ENCODE measurements at regions not wholly inside any gene's neighbourhood (a gene's known extent, or its start where the extent isn't known, plus 50 kb on each side); places are given as distances from the start of the nearest gene placed in this dataset.
"Not testable (repeated sequence)": the region's sequence is repeated elsewhere in the genome, so short reads cannot be mapped to it uniquely, and the experiment has no call there.

DNA sequence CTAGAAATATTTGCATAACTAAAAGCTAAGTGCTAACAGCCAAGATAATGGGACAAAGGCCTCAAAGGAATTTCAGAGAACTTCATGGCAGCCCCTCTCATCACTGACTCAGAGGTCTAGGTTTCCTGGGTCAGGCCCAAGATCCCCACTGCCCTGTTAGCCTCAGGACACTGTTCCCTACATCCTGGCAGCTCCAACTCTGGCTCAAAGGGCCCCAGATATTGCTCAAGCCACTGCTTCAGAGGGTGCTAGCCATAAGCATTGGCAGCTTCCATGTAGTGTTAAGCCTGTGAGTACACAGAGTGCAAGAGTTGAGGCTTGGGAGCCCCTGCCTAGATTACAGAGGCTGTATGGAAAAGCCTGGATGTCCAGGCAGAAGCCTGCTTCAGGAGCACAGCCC lies 998.1 kb downstream of the TLE1 start:
- Histone ChIP-seq H3K27me3 (no peaks in the 10 kb centered on the region), H3K4me1 (no peaks in the 10 kb centered on the region), H4K20me1 (no peaks in the 10 kb centered on the region), H3K27ac (no peak overlapping the region), H3K36me3 (no peaks in the 10 kb centered on the region), H3K4me2 (no peak overlapping the region), H3K4me3 (no peak overlapping the region), H3K9ac (no peak overlapping the region), H3K9me3 (replicated peaks in 1 of 11) (peaks cover 0 to 10% (median 0%) of the 10 kb centered on the region in 11 experiments; a peak in 3 of 22 replicates)
- TF ChIP-seq Cebpa-rat (IDR thresholded peaks at IDR 0.05), result no peak

DNA sequence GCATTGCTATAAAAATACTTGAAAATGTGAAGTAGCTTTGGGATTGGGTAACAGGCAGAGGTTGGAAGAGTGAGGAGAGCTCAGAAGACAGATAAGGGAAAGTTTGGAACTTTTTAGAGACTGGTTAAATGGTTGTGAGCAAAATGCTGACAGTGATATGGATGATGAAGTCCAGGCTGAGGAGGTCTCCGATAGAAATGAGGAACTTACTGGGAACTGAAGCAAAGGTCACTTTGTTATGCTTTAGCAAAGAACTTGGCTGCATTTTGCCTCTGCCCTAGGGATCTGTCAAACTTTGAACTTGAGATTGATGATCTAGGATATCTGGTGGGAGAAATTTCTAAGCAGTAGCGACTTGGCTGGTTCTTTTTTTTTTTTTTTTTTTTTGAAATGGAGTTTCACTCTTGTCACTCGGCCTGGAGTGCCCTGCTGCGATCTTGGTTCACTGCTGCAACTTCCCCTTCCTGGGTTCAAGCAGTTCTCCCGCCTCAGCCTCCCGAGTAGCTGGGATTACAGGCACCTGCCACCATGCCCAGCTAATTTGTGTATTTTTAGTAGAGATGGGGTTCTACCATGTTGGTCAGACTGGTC lies 998.9 kb downstream of the TLE1 start:
- Histone ChIP-seq H3K27ac (no peak overlapping the region), H3K4me2 (no peak overlapping the region), H3K4me1 (no peaks in the 10 kb centered on the region), H4K20me1 (no peaks in the 10 kb centered on the region), H3K9ac (no peak overlapping the region), H3K4me3 (no peak overlapping the region), H3K27me3 (no peaks in the 10 kb centered on the region), H3K36me3 (no peaks in the 10 kb centered on the region), H3K9me3 (replicated peaks in 1 of 11) (peaks cover 0 to 10% (median 0%) of the 10 kb centered on the region in 11 experiments; a peak in 3 of 22 replicates)
- no peak for TF ChIP-seq Cebpa-rat (IDR thresholded peaks at IDR 0.05)

DNA sequence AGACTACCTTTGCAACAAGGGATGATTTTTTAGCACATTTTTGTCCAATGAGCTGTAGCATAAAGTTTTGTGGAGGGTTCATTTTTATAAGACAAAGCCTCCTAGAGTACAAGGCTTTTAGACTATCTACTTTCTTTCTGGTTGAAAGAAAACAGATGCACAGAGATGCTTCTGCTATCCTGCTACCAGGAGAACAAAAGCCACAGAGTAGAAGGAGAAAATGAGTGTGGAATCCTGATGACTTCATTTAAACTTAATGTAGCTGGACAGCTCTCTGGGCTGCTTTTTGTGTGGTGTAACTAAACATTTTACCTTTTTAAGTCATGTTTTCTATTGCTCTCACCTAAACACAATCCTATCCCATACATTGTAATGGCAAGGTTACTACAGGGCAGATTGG lies 1009.4 kb downstream of the TLE1 start:
- Histone ChIP-seq H4K20me1 (no peaks in the 10 kb centered on the region), H3K36me3 (no peaks in the 10 kb centered on the region), H3K27me3 (no peaks in the 10 kb centered on the region), H3K27ac (no peak overlapping the region), H3K9ac (no peak overlapping the region), H3K4me2 (no peak overlapping the region), H3K4me1 (no peaks in the 10 kb centered on the region), H3K4me3 (no peak overlapping the region), H3K9me3 (replicated peaks in 1 of 11) (no peaks in the 10 kb centered on the region)
- TF ChIP-seq Cebpa-rat (IDR thresholded peaks at IDR 0.05), result no peak

DNA sequence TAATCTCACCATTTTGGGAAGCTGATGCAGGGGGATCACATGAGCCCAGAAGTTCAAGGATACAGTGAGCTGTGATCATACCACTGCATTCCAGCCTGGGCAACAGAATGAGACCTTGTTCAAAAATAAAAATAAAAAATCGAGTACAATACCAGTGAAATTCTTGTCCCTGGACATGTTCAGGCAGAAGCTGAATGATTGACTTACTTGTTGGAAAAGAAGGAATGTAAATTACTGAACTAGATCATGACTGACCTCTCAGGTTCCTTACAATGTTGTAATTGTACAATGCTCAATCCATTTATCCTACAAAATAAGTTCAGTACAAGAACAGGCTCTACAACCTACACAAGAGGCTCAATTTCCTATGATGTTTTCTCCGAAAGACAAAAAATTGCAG lies 1010.4 kb downstream of the TLE1 start:
- Histone ChIP-seq H3K4me1 (no peaks in the 10 kb centered on the region), H3K36me3 (no peaks in the 10 kb centered on the region), H3K4me2 (no peak overlapping the region), H4K20me1 (no peaks in the 10 kb centered on the region), H3K4me3 (no peak overlapping the region), H3K27me3 (no peaks in the 10 kb centered on the region), H3K27ac (no peak overlapping the region), H3K9me3 (replicated peaks in 1 of 11) (no peaks in the 10 kb centered on the region), H3K9ac (no peak overlapping the region)
- TF ChIP-seq Cebpa-rat (IDR thresholded peaks at IDR 0.05), result no peak

DNA sequence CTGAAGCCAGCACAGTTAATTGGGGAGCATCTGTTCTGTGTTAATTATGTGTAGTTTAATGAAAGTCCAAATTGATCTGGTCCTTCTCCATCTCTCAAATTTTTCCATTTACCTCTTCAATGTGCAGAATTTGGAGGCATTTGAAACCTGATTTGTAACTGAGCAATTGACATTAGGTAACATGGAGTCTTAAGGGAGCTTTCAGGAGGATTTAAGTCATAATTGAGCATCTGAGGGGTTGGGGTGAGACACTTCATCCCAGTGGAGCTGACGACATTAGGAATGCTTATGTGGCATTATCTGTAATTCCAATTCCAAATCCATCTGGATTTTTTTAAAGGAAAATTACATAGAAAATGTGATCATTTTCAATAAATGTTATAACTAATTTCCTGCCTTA lies 1015.9 kb downstream of the TLE1 start:
- no peak overlapping the region for H3K4me3 ChIP-seq
- no peaks in the 10 kb centered on the region for H3K27me3 ChIP-seq
- TF ChIP-seq Cebpa-rat (IDR thresholded peaks at IDR 0.05), result no peak
- no peak overlapping the region for H3K9ac ChIP-seq
- H3K4me2 ChIP-seq, result no peak overlapping the region
- no peaks in the 10 kb centered on the region for H4K20me1 ChIP-seq
- H3K4me1 ChIP-seq, result no peaks in the 10 kb centered on the region
- no peak overlapping the region for H3K27ac ChIP-seq
- H3K36me3 ChIP-seq, result no peaks in the 10 kb centered on the region
- H3K9me3 ChIP-seq (replicated peaks in 1 of 11), result peaks cover 14 to 33% (median 20%) of the 10 kb centered on the region in 11 experiments

DNA sequence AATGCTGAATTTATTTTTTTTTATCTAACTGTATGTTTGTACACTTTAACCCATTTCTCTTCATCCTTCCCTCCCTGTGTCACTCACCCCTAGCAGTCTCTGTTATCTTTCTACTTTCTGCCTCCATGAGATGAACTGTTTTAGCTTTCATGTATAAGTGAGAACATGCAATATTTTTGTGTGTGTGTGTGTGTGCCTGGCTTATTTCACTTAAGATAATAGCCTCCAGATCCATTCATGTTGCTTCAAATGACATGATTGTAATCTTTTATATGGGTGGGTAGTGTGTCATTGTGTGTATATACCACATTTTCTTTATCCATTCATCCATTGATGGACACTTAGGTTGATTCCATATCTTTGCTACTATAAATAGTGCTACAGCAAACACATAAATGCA lies 1023.9 kb downstream of the TLE1 start:
- Histone ChIP-seq H3K27me3 (no peaks in the 10 kb centered on the region), H3K4me2 (peak overlapping the region in 4 of 11 experiments; percentile 53 to 82 (median 77); a peak in 6 of 22 replicates), H4K20me1 (no peaks in the 10 kb centered on the region), H3K9me3 (replicated peaks in 1 of 11) (peaks cover 25 to 44% (median 30%) of the 10 kb centered on the region in 11 experiments), H3K4me1 (peaks cover 25 to 39% (median 29%) of the 10 kb centered on the region in 10 experiments), H3K36me3 (no peaks in the 10 kb centered on the region), H3K27ac (no peak overlapping the region), H3K9ac (no peak overlapping the region), H3K4me3 (no peak overlapping the region)
- no peak for TF ChIP-seq Cebpa-rat (IDR thresholded peaks at IDR 0.05)

DNA sequence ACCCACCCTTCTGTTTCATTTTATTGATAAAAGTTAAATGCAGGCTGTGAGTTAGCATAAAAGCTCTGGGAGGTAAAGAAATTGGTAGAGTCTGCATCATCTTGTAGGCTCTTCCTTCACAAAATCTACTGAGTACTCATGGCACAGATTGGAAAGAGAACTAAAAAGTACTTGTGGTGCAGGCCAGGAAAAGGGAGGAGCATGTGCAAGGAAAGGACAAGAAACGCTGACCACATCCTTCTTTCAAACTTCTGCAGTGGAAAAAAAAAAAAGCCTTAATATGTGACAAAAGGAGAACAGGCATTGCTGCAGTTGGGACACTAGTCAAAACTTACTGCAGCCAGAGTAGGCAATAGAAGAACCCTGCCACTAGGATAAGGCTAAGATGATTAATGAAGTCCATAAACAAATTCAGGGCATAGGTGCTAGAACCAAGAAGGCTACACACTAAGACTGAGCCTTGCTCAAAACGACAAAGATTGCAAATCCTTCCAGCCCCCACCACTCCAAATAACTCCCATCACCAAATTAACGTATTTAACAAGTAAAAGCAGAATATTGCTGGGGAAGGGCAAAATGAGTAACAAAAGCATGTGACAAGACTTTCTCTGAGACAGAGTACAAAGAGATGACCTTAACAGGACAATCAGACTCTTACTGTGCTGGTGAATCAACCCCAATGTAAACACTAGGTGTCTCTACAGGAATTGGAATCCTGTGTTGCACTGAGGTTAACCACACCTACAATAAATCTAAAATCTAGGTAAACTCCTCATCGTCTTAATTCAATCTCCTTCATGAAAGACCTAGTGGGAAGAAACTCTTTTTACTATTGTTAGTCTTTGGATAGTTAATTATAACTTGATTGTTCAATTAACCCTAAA lies 1024.8 kb downstream of the TLE1 start:
- H3K36me3 ChIP-seq, result no peaks in the 10 kb centered on the region
- peaks cover 17 to 39% (median 25%) of the 10 kb centered on the region in 11 experiments for H3K9me3 ChIP-seq (replicated peaks in 1 of 11)
- TF ChIP-seq Cebpa-rat (IDR thresholded peaks at IDR 0.05), result no peak
- peaks cover 25 to 39% (median 29%) of the 10 kb centered on the region in 10 experiments for H3K4me1 ChIP-seq
- H3K4me2 ChIP-seq, result peak overlapping the region; percentile 49 to 82 (median 71)
- no peak overlapping the region for H3K9ac ChIP-seq
- no peak overlapping the region for H3K4me3 ChIP-seq
- no peaks in the 10 kb centered on the region for H4K20me1 ChIP-seq
- H3K27me3 ChIP-seq, result no peaks in the 10 kb centered on the region
- peak overlapping the region in 5 of 11 experiments; percentile 6 to 38 (median 33); a peak in 6 of 22 replicates for H3K27ac ChIP-seq

DNA sequence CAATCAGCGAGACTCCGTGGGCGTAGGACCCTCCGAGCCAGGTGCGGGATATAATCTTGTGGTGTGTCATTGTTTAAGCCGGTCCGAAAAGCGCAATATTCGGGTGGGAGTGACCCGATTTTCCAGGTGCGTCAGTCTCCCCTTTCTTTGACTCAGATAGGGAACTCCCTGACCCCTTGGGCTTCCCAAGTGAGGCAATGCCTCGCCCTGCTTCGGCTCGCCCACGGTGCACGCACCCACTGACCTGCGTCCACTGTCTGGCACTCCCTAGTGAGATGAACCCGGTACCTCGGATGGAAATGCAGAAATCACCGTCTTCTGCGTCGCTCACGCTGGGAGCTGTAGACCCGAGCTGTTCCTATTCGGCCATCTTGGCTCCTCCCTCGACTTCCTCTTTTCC lies 1029.6 kb downstream of the TLE1 start:
- not testable (repeated sequence) for H3K4me2 ChIP-seq, H3K9ac ChIP-seq, H3K27ac ChIP-seq, H4K20me1 ChIP-seq, H3K36me3 ChIP-seq, H3K27me3 ChIP-seq, H3K4me3 ChIP-seq
- H3K9me3 ChIP-seq (replicated peaks in 1 of 11), result peaks cover 6 to 24% (median 19%) of the 10 kb centered on the region in 11 experiments; a peak in 19 of 22 replicates
- peaks cover 14 to 20% (median 15%) of the 10 kb centered on the region in 10 experiments for H3K4me1 ChIP-seq

DNA sequence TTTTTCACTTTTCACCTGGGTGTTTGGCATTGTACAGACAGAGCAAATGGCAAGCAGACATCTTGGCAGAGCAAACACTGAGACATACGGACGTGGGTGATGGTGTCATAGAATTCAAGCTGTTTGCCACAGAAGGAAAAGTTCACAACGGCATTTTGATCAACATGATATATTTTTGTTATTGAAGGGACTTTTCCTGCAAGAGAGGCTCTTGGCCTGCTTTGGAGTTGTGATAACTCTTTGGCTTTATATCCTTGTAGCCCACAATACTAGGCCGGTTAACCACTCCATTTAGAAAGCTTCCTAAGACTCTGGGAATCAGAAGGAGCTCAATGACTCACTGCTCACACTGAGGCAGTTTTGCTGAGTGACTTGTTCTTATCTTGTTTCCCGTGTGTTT lies 1038.3 kb downstream of the TLE1 start:
- H3K9ac ChIP-seq, result no peak overlapping the region
- H4K20me1 ChIP-seq, result no peaks in the 10 kb centered on the region
- no peak overlapping the region for H3K27ac ChIP-seq
- no peaks in the 10 kb centered on the region for H3K36me3 ChIP-seq
- H3K9me3 ChIP-seq (replicated peaks in 1 of 11), result peaks cover 0 to 9% (median 4%) of the 10 kb centered on the region in 11 experiments; a peak in 5 of 22 replicates
- TF ChIP-seq Cebpa-rat (IDR thresholded peaks at IDR 0.05), result no peak
- H3K4me1 ChIP-seq, result no peaks in the 10 kb centered on the region
- no peak overlapping the region for H3K4me2 ChIP-seq
- H3K27me3 ChIP-seq, result no peaks in the 10 kb centered on the region
- no peak overlapping the region for H3K4me3 ChIP-seq

Data from BLaER1 treated with 17β-estradiol and CSF1 and Interleukin-3, amounts not matched to agents 10 nM and 100 nM (cell line).